Activated T-helper 1 cell treated with anti-CD3 and anti-CD28 coated beads, Interleukin-12 subunit alpha, Interleukin-12 subunit beta, Interleukin-2, Interleukin-4 antibody, amounts not matched to agents 30 ng/mL and 10 ng/mL and 1 ng/mL, durations not matched to agents 14 hours and 24 hours and 36 hours (primary cell): ENCODE measurements at regions not wholly inside any gene's neighbourhood (a gene's known extent, or its start where the extent isn't known, plus 50 kb on each side); places are given as distances from the start of the nearest gene placed in this dataset.
"Not testable (repeated sequence)": the region's sequence is repeated elsewhere in the genome, so short reads cannot be mapped to it uniquely, and the experiment has no call there.

Source experiments
- DNase-seq: peaks from one replicate; pipeline ENCODE4 v3.0.0; 2021; ENCODE audit warnings: low spot score
- H3K27ac Mint-ChIP-seq: one replicate; pipeline ENCODE4 v1.8.0; 2021; ENCODE audit warnings: mild to moderate bottlenecking, mixed read lengths
- H3K27me3 Mint-ChIP-seq: one replicate; pipeline ENCODE4 v1.8.0; 2022; ENCODE audit warnings: mild to moderate bottlenecking, moderate library complexity, mixed read lengths; ENCODE audit not compliant: insufficient read depth
- H3K36me3 Mint-ChIP-seq: one replicate; pipeline ENCODE4 v1.8.0; 2021; ENCODE audit warnings: low read depth, mixed read lengths
- H3K4me1 Mint-ChIP-seq: one replicate; pipeline ENCODE4 v1.8.0; 2021; ENCODE audit warnings: low read depth, mixed read lengths
- H3K4me3 Mint-ChIP-seq: one replicate; pipeline ENCODE4 v1.8.0; 2021; ENCODE audit warnings: mild to moderate bottlenecking, moderate library complexity, mixed read lengths
- H3K9me3 Mint-ChIP-seq: one replicate; pipeline ENCODE4 v1.8.0; 2021; ENCODE audit warnings: mixed read lengths
- intact Hi-C: fragments of 100-400 bp; cut with micrococcal nuclease; formaldehyde crosslinking; loops from one replicate; pipeline ENCODE4 v1.15.1; 2024

DNA sequence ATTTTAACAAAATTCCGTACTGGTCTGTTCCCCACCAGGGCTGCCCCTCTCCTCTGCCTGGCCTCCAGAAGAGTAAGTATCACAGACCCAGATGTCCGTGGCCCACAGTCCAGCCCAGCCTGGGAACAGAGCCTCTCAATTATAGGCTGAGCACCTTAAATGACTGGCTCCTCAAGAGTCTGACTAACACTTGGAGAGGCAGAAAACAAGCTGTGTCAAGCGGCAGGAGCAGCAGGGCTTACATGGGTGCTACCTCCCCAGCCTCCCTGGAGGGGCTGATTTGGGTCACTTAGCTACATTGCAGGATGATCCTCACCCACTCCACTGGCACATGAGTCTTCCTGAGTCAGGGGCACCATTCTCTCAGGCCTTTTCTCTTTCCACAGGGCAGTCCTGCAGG lies 209.7 kb downstream of the COPRS start:
- Mint-ChIP-seq H3K4me1 (no peaks in the 10 kb centered on the region), H3K4me3 (no peak overlapping the region), H3K27ac (no peak overlapping the region), H3K36me3 (no peaks in the 10 kb centered on the region), H3K27me3 (peaks cover 5% of the 10 kb centered on the region), H3K9me3 (peaks cover 12% of the 10 kb centered on the region)
- intact Hi-C loops: no loop called here
- no peak for DNase-seq

DNA sequence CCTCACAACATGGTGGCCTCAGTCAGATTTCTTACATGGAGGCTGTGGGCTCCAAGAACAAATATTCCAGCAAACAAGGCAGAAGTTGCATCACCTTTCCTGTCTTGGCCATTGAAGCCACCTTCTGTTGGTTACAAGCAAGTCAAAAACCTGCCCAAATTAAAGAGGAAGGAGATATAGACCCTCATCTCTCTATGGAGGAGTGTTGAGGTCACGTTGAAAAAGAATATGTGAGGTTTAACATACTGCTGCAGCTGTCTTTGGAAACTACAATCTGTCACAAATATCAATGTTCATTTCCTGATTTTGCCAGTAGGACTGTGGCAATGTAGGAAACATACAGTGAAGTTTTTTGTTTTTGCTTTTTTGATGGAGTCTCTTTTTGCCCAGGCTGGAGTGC lies 211.4 kb downstream of the COPRS start:
- H3K27me3 Mint-ChIP-seq: peaks cover 3% of the 10 kb centered on the region
- no peak overlapping the region for H3K4me3 Mint-ChIP-seq
- H3K36me3 Mint-ChIP-seq: no peaks in the 10 kb centered on the region

DNA sequence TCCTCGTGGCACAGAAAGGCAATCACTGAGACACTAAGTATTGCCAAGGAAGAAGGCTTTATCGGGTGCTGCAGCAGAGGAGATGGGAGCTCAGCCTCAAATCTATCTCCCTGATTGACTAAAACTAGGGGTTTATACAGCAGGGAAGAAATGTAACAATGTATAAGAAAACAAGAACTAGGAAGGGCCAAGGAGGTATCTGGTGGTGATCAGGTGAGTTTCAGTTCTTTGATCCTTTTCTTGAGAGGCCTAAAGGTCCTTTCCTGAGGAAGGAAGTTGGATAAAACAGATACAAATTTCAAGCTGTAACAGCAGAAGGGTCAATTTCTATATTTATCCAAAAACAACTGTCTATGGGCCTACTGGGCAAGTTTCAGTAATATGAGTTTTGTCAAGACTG lies 212.4 kb downstream of the COPRS start:
- intact Hi-C loops: no loop called here
- H3K9me3 Mint-ChIP-seq: peaks cover 16% of the 10 kb centered on the region
- no peak overlapping the region for H3K4me3 Mint-ChIP-seq
- no peak for DNase-seq
- H3K4me1 Mint-ChIP-seq: no peaks in the 10 kb centered on the region
- peaks cover 3% of the 10 kb centered on the region for H3K27me3 Mint-ChIP-seq
- H3K27ac Mint-ChIP-seq: no peak overlapping the region
- H3K36me3 Mint-ChIP-seq: no peaks in the 10 kb centered on the region

More for the DNA sequence above, 211.4 kb downstream of the COPRS start:
- intact Hi-C loops: no loop called here
- H3K27ac Mint-ChIP-seq: no peak overlapping the region
- H3K9me3 Mint-ChIP-seq: peaks cover 12% of the 10 kb centered on the region
- no peak for DNase-seq
- no peaks in the 10 kb centered on the region for H3K4me1 Mint-ChIP-seq

DNA sequence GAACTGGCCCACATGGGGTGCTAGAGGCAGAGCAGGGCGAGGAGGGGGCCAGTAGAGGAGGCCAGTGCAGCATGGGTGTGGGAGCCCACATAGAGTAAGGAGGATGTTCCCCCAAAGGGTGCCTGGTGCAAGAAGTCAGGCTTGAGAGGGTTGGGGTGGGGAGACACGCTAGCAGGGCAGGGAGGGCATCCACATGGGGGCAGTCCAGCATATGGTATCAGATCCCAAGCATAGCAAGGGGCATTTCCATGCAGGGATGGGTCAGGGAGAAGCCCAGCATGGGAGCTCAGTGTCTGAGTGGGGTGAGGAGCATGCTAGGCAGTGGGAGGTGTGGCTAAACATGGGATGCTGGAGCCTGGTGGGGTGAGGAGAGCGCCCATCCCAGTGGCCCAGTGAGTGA lies 213.7 kb downstream of the COPRS start:
- no peak for DNase-seq
- Mint-ChIP-seq H3K27me3 (peaks cover 3% of the 10 kb centered on the region), H3K27ac (no peak overlapping the region), H3K4me1 (no peaks in the 10 kb centered on the region), H3K4me3 (no peak overlapping the region), H3K36me3 (no peaks in the 10 kb centered on the region), H3K9me3 (peaks cover 16% of the 10 kb centered on the region)
- intact Hi-C loops: no loop called here

DNA sequence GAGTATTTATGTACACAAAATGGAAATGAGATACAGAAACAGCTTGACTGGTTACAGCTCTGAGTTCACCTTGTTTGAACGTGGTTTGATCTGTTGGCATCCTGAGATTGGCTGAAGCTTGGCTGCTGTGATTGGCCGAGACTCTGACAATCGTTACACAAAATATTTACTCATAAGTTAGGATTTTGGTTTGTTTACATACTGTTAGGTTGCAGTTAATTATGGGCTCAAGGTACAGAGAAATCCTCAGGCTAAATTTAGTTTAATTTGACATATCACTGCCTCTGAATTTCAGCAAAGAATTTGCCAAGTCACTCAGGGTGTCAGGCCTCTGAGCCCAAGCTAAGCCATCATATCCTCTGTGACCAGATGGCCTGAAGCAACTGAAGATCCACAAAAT lies 227.3 kb downstream of the COPRS start:
- intact Hi-C loops: no loop called here
- peaks cover 7% of the 10 kb centered on the region for H3K9me3 Mint-ChIP-seq
- no peak overlapping the region for H3K27ac Mint-ChIP-seq
- DNase-seq: no peak
- H3K36me3 Mint-ChIP-seq: no peaks in the 10 kb centered on the region
- H3K4me1 Mint-ChIP-seq: no peaks in the 10 kb centered on the region
- no peak overlapping the region for H3K4me3 Mint-ChIP-seq
- peaks cover 6% of the 10 kb centered on the region for H3K27me3 Mint-ChIP-seq

DNA sequence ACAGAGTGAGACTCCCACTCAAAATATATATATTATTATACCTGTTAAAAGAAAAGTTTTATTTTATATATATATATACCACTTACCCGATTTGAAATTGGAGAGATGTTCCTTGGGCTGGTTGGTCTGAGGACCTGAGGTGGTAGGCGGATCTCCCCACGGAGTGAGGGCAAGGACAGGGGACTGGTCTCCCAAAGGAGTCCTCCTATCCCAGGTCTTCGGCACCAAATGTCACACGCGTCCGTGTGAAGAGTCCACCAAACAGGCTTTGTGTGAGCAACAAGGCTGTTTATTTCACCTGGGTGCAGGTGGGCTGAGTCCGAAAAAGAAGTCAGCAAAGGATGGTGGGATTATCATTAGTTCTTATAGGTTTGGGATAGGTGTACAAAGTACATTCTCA lies 228.2 kb downstream of the COPRS start:
- H3K4me3 Mint-ChIP-seq, H3K27ac Mint-ChIP-seq, H3K36me3 Mint-ChIP-seq, H3K4me1 Mint-ChIP-seq, intact Hi-C loops, H3K27me3 Mint-ChIP-seq, DNase-seq: not testable (repeated sequence)
- H3K9me3 Mint-ChIP-seq: peaks cover 14% of the 10 kb centered on the region

DNA sequence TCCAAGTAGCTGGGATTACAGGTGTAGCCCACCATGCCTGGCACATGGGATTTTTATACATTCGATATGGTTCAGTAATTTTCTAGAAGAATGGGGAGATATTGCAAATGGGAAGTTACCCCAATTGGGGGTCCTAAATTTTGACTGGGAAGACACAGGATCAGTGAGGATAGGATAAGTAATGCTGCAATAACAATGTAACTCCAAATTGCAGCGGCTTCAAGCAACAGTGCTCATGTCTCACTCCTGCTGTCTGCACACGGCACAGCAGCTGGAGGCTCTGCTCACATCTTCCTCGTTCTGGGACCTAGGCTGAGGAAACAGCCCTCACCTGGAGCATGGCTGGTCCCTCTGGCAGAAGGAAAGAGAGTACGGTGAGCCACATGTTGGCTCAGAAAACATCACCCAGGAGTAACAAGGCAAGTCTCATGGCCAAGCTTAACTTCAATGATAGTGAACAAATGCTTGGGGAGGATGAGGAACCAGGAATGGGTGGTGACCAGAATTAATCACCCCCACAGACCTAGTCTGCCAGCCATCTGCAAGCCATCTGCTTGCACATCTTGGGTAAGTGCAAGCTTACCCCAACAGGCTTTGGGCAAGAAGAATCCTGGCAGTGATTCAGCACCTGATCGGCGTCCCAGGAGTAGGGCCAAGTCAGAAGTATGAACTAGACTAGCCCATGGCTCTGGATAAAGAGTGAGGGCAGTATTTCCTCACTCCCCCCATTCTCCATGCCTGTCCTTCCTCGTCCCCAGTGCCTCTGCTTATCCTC lies 229.2 kb downstream of the COPRS start:
- intact Hi-C loops: no loop called here
- Mint-ChIP-seq H3K36me3 (no peaks in the 10 kb centered on the region), H3K27ac (no peak overlapping the region), H3K4me3 (no peak overlapping the region), H3K4me1 (no peaks in the 10 kb centered on the region), H3K27me3 (peaks cover 7% of the 10 kb centered on the region), H3K9me3 (peaks cover 14% of the 10 kb centered on the region)
- no peak for DNase-seq

DNA sequence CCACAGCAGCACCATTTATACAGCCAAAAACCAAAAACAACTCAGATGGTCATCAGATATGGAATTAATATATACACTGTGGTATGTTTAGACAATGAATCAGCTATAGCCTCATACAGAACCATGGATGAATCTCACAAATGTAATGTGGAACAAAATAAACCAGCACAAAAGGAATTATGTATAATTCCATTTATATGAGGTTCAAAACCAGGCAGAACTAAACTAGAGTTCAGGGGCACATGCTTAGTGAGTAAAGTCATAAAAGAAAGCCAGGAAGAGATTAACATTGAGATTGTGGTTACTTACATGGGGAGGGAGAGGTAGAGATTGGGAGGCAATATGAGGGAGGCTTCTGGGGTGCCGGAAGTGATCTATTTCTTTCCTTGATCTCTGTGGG lies 231.1 kb downstream of the COPRS start:
- Mint-ChIP-seq H3K9me3 (peaks cover 24% of the 10 kb centered on the region), H3K36me3 (no peaks in the 10 kb centered on the region), H3K27me3 (peaks cover 3% of the 10 kb centered on the region), H3K27ac (no peak overlapping the region), H3K4me1 (no peaks in the 10 kb centered on the region), H3K4me3 (no peak overlapping the region)
- intact Hi-C loops: no loop called here
- no peak for DNase-seq

DNA sequence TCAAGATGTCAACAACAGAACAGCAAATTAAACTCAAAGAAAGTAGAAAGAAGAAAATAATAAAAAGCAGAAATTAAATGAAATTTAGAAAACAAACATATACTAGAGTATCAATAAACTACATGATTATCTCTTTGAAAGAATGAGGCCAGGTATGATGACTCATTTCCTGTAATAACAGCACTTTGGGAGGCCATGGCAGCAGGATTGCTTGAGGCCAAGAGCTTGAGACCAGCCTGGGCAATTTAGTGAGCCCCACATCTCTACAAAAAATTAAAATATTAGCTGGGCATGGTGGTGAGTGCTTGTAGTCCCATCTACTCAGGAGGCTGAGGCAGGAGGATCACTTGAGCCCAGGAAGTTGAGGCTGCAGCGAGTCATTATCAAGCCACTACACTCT lies 232.5 kb downstream of the RAB11FIP4 start:
- H3K4me1 Mint-ChIP-seq: no peaks in the 10 kb centered on the region
- H3K27me3 Mint-ChIP-seq: peaks cover 8% of the 10 kb centered on the region
- H3K27ac Mint-ChIP-seq: no peak overlapping the region
- H3K36me3 Mint-ChIP-seq: no peaks in the 10 kb centered on the region
- DNase-seq: no peak
- no peak overlapping the region for H3K4me3 Mint-ChIP-seq
- intact Hi-C loops: no loop called here
- peaks cover 24% of the 10 kb centered on the region for H3K9me3 Mint-ChIP-seq

DNA sequence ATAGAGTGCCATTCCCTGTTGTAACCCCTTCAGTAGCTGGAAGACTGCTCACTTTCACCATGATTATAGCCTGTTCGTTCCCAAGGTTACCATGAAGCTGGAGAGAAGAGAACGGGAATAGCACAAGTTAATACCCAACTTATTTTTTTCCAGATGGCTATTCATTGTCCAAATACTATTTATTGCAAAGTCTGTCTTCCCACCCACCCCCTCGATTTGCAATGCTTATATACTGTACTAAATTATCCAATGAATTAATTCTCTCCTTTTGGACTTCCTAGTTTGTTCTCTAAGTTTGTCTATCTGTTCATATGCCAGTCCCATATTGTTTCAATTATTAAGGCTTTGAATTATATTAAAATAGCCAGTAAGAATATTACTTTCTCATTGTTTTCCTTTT lies 231.0 kb downstream of the RAB11FIP4 start:
- no peak for DNase-seq
- H3K9me3 Mint-ChIP-seq: peaks cover 24% of the 10 kb centered on the region
- no peaks in the 10 kb centered on the region for H3K36me3 Mint-ChIP-seq
- intact Hi-C loops: no loop called here
- no peaks in the 10 kb centered on the region for H3K4me1 Mint-ChIP-seq
- peaks cover 8% of the 10 kb centered on the region for H3K27me3 Mint-ChIP-seq
- no peak overlapping the region for H3K4me3 Mint-ChIP-seq
- no peak overlapping the region for H3K27ac Mint-ChIP-seq

DNA sequence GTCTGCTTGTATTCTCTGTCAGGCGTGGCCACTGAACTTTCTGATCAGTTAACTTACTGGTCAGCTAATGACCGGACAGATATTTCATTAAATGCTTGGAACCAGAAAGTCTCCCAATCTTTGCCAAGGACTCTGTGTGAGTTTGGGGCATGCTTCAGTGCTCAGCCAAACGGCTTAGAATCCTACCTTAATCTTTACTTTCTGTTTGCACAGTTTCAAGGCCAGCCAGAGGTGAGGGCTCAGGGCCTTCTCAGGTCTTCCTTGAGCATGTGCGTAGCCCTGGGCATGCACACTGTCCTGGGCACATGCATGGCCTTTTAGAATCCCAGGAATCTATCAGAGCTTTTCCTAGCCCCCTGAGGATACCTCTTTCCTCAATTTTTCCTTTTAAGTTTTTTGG lies 230.1 kb downstream of the RAB11FIP4 start:
- Mint-ChIP-seq H3K4me1 (no peaks in the 10 kb centered on the region), H3K9me3 (peaks cover 21% of the 10 kb centered on the region), H3K27me3 (peaks cover 5% of the 10 kb centered on the region), H3K4me3 (no peak overlapping the region), H3K36me3 (no peaks in the 10 kb centered on the region), H3K27ac (no peak overlapping the region)
- no peak for DNase-seq
- intact Hi-C loops: no loop called here

DNA sequence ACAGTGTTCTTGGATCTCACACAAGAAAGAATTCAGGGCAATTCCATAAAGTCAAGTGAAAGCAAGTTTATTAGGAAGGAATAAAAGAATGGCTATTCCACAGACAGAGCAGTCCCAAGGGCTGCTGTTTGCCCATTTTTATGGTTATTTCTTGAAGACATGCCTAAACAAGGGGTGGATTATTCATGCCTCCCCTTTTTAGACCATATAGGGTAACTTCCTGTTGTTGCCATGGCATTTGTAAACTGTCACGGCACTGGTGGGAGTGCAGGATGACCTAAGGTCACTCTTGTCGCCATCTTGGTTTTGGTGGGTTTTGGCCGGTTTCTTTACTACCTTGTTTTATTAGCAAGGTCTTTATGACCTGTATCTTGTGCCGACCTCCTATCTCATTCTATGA lies 219.6 kb downstream of the RAB11FIP4 start:
- intact Hi-C loops, H3K4me1 Mint-ChIP-seq, H3K27ac Mint-ChIP-seq, H3K27me3 Mint-ChIP-seq, H3K36me3 Mint-ChIP-seq, H3K4me3 Mint-ChIP-seq, H3K9me3 Mint-ChIP-seq, DNase-seq: not testable (repeated sequence)

DNA sequence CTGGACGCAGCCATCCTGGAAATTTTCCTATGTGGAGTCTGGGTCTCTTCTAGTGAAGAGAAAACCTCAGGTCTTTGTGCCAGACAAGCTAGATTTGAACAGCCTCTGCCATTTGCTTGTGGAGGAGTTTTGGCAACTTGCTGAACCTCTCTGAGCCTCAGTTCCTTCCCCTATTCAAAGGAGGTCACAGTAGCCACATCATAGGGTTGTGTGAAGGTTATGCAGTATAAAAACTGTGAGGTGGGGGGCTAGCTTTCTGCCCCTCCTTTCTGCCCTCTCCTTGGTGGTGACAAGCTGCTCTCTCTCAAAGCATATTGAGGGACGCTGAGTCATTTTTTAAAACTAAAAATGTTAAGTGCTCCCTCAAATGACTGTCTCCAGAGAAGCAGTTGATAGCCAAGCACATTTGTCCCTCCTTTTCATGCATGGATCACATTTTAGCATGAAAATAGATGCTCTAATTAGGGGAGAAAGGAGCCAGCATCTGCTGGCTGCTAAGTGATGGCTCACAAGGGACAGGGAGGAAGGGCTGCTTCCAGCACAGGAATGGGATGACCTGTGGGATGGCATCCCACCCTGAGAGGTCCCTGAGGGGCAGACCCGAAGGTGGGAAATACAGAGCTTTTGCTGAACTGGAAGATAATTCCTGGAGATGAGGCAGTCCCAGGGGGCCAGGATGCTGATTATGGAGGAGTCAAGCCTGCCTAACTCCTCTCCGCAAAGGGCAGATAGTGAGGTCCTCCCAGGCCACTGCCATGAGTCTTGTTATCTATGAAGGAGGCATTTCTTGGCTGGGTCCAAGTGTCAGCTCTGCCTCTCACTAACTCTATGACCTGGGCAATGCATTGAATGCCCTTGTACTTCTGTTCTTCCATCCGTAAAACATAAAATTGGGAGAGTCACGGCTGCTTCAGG lies 218.8 kb downstream of the RAB11FIP4 start:
- H3K4me1 Mint-ChIP-seq: no peaks in the 10 kb centered on the region
- H3K4me3 Mint-ChIP-seq: no peak overlapping the region
- H3K27ac Mint-ChIP-seq: no peak overlapping the region
- no peak for DNase-seq
- intact Hi-C loops: no loop called here
- no peaks in the 10 kb centered on the region for H3K9me3 Mint-ChIP-seq
- H3K27me3 Mint-ChIP-seq: peaks cover 8% of the 10 kb centered on the region
- no peaks in the 10 kb centered on the region for H3K36me3 Mint-ChIP-seq
